ENCODE measurements at regions not wholly inside any gene's neighbourhood (a gene's known extent, or its start where the extent isn't known, plus 50 kb on each side); places are given as distances from the start of the nearest gene placed in this dataset.

- Mint-ChIP-seq H3K4me3 (no peak overlapping the region), H3K27me3 (ENCODE audit: insufficient read depth, low read depth) (peaks cover 4% of the 10 kb centered on the region), H3K9me3 (no peaks in the 10 kb centered on the region), H3K27ac (no peak overlapping the region), H3K4me1 (peaks cover 3% of the 10 kb centered on the region), H3K36me3 (no peaks in the 10 kb centered on the region)
- Histone ChIP-seq H3K9ac (no peak overlapping the region), H3K79me2 (ENCODE audit: low read depth) (no peaks in the 10 kb centered on the region), H3K9me3 (ENCODE audit: low read depth) (no peaks in the 10 kb centered on the region), H3F3A (ENCODE audit: low read depth) (no peaks in the 10 kb centered on the region), H3K4me1 (peaks cover 9% of the 10 kb centered on the region), H3K27me3 (no peaks in the 10 kb centered on the region), H3K4me3 (no peak overlapping the region), H2AFZ (replicated peaks) (no peak overlapping the region), H3K36me3 (no peaks in the 10 kb centered on the region), H3K4me2 (no peak overlapping the region), H4K20me1 (ENCODE audit: low read depth) (no peaks in the 10 kb centered on the region), H3K27ac (no peak overlapping the region)
- no peak for DNase-seq (ENCODE audit: low spot score)
- TF ChIP-seq CTCF (IDR thresholded peaks at IDR 0.05) (no peak), EZH2phosphoT487 (IDR thresholded peaks at IDR 0.05) (no peak), EZH2 (IDR thresholded peaks at IDR 0.05) (no peak)
Measured at GRCh38 chr3:155012584-155012983, 67.5 kb upstream of the MME start.

- Histone ChIP-seq H2AFZ (replicated peaks) (no peak overlapping the region), H3K27me3 (no peaks in the 10 kb centered on the region), H4K20me1 (ENCODE audit: low read depth) (no peaks in the 10 kb centered on the region), H3K36me3 (no peaks in the 10 kb centered on the region), H3F3A (ENCODE audit: low read depth) (no peaks in the 10 kb centered on the region), H3K9ac (no peak overlapping the region), H3K4me2 (no peak overlapping the region), H3K79me2 (ENCODE audit: low read depth) (no peaks in the 10 kb centered on the region), H3K9me3 (ENCODE audit: low read depth) (no peaks in the 10 kb centered on the region), H3K4me1 (peaks cover 7% of the 10 kb centered on the region), H3K27ac (no peak overlapping the region), H3K4me3 (no peak overlapping the region)
- peaks cover 2% of the 10 kb centered on the region for H3K9me3 Mint-ChIP-seq
- H3K27ac Mint-ChIP-seq = no peak overlapping the region
- H3K27me3 Mint-ChIP-seq (ENCODE audit: insufficient read depth, low read depth) = peaks cover 4% of the 10 kb centered on the region
- TF ChIP-seq CTCF (IDR thresholded peaks at IDR 0.05) (no peak), EZH2 (IDR thresholded peaks at IDR 0.05) (no peak)
- no peak for DNase-seq (ENCODE audit: low spot score)
- no peak overlapping the region for H3K4me3 Mint-ChIP-seq
- no peaks in the 10 kb centered on the region for H3K36me3 Mint-ChIP-seq
- H3K4me1 Mint-ChIP-seq = peaks cover 3% of the 10 kb centered on the region
Measured at GRCh38 chr3:155010416-155010815, 69.7 kb upstream of the MME start.

- no peak for DNase-seq (ENCODE audit: low spot score)
- Mint-ChIP-seq H3K27ac (no peak overlapping the region), H3K9me3 (peaks cover 4% of the 10 kb centered on the region), H3K4me3 (no peak overlapping the region), H3K36me3 (no peaks in the 10 kb centered on the region), H3K27me3 (ENCODE audit: insufficient read depth, low read depth) (peaks cover 4% of the 10 kb centered on the region), H3K4me1 (peaks cover 3% of the 10 kb centered on the region)
- Histone ChIP-seq H3K27ac (no peak overlapping the region), H3F3A (ENCODE audit: low read depth) (no peaks in the 10 kb centered on the region), H3K27me3 (no peaks in the 10 kb centered on the region), H3K4me1 (no peaks in the 10 kb centered on the region), H3K9me3 (ENCODE audit: low read depth) (no peaks in the 10 kb centered on the region), H4K20me1 (ENCODE audit: low read depth) (no peaks in the 10 kb centered on the region), H3K4me2 (no peak overlapping the region), H2AFZ (replicated peaks) (no peak overlapping the region), H3K36me3 (no peaks in the 10 kb centered on the region), H3K4me3 (no peak overlapping the region), H3K79me2 (ENCODE audit: low read depth) (no peaks in the 10 kb centered on the region), H3K9ac (no peak overlapping the region)
- no peak for TF ChIP-seq CTCF (IDR thresholded peaks at IDR 0.05)
- TF ChIP-seq EZH2phosphoT487 (IDR thresholded peaks at IDR 0.05) = no peak
- TF ChIP-seq EZH2 (IDR thresholded peaks at IDR 0.05) = no peak
Measured at GRCh38 chr3:155009217-155009616, 70.9 kb upstream of the MME start.

GRCh38 chr3:155007729-155008128 is 72.4 kb upstream of the MME start:
- Histone ChIP-seq H3K36me3 (no peaks in the 10 kb centered on the region), H3K27ac (no peak overlapping the region), H3K4me1 (no peaks in the 10 kb centered on the region), H2AFZ (replicated peaks) (no peak overlapping the region), H3F3A (ENCODE audit: low read depth) (no peaks in the 10 kb centered on the region), H3K4me3 (no peak overlapping the region), H3K4me2 (no peak overlapping the region), H4K20me1 (ENCODE audit: low read depth) (no peaks in the 10 kb centered on the region), H3K9ac (no peak overlapping the region), H3K27me3 (no peaks in the 10 kb centered on the region), H3K9me3 (ENCODE audit: low read depth) (no peaks in the 10 kb centered on the region), H3K79me2 (ENCODE audit: low read depth) (no peaks in the 10 kb centered on the region)
- H3K27me3 Mint-ChIP-seq (ENCODE audit: insufficient read depth, low read depth) = peaks cover 4% of the 10 kb centered on the region
- H3K9me3 Mint-ChIP-seq = peaks cover 5% of the 10 kb centered on the region
- H3K4me1 Mint-ChIP-seq = peaks cover 3% of the 10 kb centered on the region
- no peak overlapping the region for H3K4me3 Mint-ChIP-seq
- no peak overlapping the region for H3K27ac Mint-ChIP-seq
- no peaks in the 10 kb centered on the region for H3K36me3 Mint-ChIP-seq
- DNase-seq (ENCODE audit: low spot score) = no peak
- TF ChIP-seq CTCF (IDR thresholded peaks at IDR 0.05) (no peak), EZH2phosphoT487 (IDR thresholded peaks at IDR 0.05) (no peak), EZH2 (IDR thresholded peaks at IDR 0.05) (no peak)

All from neural progenitor cell (in vitro differentiated cells).